Endothelial cell (in vitro differentiated cells): ENCODE measurements at regions not wholly inside any gene's neighbourhood (a gene's known extent, or its start where the extent isn't known, plus 50 kb on each side); places are given as distances from the start of the nearest gene placed in this dataset.

ENCODE experiments used
- DNase-seq: peaks from one replicate; pipeline ENCODE4 v3.0.0; 2021; ENCODE audit warnings: low spot score
- H3K27ac Mint-ChIP-seq: one replicate; pipeline ENCODE4 v1.8.0; 2021; ENCODE audit warnings: mixed read lengths, inconsistent platforms; ENCODE audit not compliant: unreplicated experiment
- H3K27me3 Mint-ChIP-seq: one replicate; pipeline ENCODE4 v1.8.0; 2021; ENCODE audit warnings: mild to moderate bottlenecking, moderate library complexity, mixed read lengths, inconsistent platforms; ENCODE audit not compliant: unreplicated experiment
- H3K36me3 Mint-ChIP-seq: one replicate; pipeline ENCODE4 v1.8.0; 2021; ENCODE audit warnings: mild to moderate bottlenecking, low read depth, mixed read lengths, inconsistent platforms; ENCODE audit not compliant: unreplicated experiment
- H3K4me1 Mint-ChIP-seq: one replicate; pipeline ENCODE4 v1.8.0; 2021; ENCODE audit warnings: mild to moderate bottlenecking, mixed read lengths, inconsistent platforms; ENCODE audit not compliant: unreplicated experiment
- H3K4me3 Mint-ChIP-seq: one replicate; pipeline ENCODE4 v1.8.0; 2021; ENCODE audit warnings: mild to moderate bottlenecking, mixed read lengths, inconsistent platforms; ENCODE audit not compliant: unreplicated experiment
- H3K9me3 Mint-ChIP-seq: one replicate; pipeline ENCODE4 v1.8.0; 2021; ENCODE audit warnings: mixed read lengths, inconsistent platforms; ENCODE audit not compliant: unreplicated experiment
- TF ChIP-seq, protein P1 (sequence below): fragments of 200-600 bp; sonication (generic); IDR thresholded peaks from one replicate; pipeline ENCODE4 v1.5.0; 2021; ENCODE audit warnings: antibody characterized with exemption; ENCODE audit not compliant: unreplicated experiment

DNA sequence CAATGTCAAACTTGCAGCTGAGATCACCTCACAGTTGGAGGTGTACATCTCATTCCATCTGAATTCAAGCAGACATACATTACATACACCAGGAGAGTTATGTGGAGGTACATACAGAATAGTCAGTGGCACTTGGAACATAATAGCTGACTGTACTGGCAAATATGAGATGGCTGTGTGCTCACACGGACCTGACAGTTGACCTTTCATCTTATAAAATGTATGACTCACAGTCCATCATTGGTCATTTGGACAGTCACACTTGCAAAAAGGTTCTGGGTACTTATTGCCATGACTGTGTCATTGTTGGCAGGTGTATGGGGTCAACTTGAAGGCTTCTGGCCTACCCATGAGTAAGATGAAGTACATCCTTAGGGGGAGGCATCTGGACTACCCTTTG, 88.6 kb upstream of the WDR1 start:
- no peak for DNase-seq
- H3K4me1 Mint-ChIP-seq = no peaks in the 10 kb centered on the region
- no peaks in the 10 kb centered on the region for H3K9me3 Mint-ChIP-seq
- TF ChIP-seq, protein P1, sequence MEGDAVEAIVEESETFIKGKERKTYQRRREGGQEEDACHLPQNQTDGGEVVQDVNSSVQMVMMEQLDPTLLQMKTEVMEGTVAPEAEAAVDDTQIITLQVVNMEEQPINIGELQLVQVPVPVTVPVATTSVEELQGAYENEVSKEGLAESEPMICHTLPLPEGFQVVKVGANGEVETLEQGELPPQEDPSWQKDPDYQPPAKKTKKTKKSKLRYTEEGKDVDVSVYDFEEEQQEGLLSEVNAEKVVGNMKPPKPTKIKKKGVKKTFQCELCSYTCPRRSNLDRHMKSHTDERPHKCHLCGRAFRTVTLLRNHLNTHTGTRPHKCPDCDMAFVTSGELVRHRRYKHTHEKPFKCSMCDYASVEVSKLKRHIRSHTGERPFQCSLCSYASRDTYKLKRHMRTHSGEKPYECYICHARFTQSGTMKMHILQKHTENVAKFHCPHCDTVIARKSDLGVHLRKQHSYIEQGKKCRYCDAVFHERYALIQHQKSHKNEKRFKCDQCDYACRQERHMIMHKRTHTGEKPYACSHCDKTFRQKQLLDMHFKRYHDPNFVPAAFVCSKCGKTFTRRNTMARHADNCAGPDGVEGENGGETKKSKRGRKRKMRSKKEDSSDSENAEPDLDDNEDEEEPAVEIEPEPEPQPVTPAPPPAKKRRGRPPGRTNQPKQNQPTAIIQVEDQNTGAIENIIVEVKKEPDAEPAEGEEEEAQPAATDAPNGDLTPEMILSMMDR = no peak
- H3K27me3 Mint-ChIP-seq = peaks cover 4% of the 10 kb centered on the region
- H3K4me3 Mint-ChIP-seq = no peak overlapping the region
- H3K36me3 Mint-ChIP-seq = no peaks in the 10 kb centered on the region
- H3K27ac Mint-ChIP-seq = no peak overlapping the region

DNA sequence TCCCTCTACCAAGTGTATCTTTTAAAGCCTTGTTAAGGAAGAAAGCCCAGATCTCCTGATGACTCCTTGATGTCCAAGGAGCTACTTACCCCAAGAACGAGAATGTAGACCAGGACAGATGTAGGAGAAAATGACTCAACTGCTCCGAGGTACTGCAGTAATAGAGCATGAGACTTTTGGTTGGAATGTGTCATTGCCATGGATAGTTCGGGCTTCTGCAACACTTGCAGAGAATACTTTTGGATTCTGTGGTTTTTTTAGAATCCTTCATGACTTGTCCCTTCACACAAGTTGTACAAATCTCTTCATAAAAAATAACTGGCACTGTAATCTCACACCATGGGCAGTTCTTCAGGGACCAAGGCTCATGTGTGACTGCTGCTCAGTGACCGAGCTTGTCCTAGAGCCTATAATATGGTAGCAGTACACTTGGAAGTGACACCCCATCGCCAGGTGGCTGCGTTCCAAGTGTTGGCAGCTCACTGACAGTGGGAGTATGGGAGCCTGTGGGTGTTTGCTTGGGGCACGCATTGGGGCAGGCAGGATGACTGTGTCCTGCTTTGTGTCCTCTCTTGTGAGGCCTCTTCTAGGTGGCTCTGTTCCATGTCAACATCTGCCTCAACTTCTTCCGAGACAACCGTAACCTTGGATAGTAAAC, 87.9 kb upstream of the WDR1 start:
- peaks cover 4% of the 10 kb centered on the region for H3K27me3 Mint-ChIP-seq
- H3K36me3 Mint-ChIP-seq = no peaks in the 10 kb centered on the region
- H3K4me1 Mint-ChIP-seq = no peaks in the 10 kb centered on the region
- TF ChIP-seq, protein P1 = no peak
- no peaks in the 10 kb centered on the region for H3K9me3 Mint-ChIP-seq
- H3K4me3 Mint-ChIP-seq = no peak overlapping the region
- H3K27ac Mint-ChIP-seq = no peak overlapping the region
- DNase-seq = no peak

DNA sequence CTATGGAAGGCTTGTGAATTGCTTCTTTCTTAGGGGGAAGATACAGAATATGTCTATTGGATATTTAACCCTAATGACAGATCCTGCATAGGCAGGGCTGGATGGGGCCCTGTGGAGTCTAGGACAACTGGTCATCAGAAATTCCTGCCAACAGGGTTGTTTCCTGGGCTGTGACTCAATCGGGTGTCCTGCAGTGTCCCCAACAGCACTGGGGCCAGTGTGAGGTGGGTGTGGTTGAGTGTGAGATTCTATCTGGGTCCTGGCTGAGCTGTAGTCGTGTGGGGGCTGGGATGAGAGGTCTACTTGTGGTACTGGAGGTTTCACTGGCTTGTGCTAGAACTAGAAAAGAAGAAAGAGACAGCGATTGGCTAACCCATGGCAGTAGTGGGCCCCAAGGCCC, 87.3 kb upstream of the WDR1 start:
- Mint-ChIP-seq H3K4me3 (no peak overlapping the region), H3K4me1 (no peaks in the 10 kb centered on the region), H3K27me3 (peaks cover 3% of the 10 kb centered on the region), H3K36me3 (no peaks in the 10 kb centered on the region), H3K27ac (no peak overlapping the region), H3K9me3 (no peaks in the 10 kb centered on the region)
- no peak for DNase-seq
- TF ChIP-seq, protein P1 = no peak

DNA sequence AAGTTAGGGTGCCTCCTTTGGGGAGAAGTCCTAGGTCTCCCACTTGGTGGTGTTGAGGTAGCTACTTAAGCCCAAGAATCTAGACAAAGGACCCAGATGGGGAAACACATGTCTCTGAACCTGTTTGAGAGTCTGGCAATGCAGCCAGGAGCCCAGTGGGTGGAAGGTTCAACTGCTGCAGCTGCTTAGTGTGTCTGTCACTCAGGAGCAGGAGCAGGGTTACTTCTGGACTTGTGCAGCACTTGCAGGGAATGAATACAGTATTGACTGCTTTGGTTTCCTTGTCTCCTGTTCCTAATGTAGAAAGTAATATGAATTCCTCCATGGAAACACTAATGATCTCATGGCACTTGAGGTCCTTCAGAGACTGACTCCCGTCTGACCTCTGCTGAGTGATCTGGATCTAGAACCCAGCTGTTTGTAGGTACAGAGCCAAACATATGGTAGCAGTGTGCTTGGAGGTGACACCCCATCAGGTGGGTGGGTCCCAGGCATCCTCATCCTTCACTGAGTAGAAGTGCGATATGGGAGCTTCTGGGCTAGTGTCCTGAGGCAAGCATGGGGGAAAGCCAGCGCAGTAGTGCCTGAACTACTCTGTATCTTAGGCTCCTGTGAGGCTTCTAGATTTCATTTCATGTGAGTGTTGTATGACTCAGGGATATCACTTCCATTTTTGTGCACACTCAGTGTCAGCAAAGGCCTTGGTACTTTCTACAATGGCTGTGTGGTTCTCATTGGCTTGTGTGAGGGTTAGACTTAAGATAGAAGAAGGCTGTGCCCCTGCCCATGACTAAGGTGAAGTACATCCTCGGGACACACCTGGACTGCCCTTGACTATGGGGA, 85.0 kb upstream of the WDR1 start:
- peaks cover 3% of the 10 kb centered on the region for H3K27me3 Mint-ChIP-seq
- no peaks in the 10 kb centered on the region for H3K36me3 Mint-ChIP-seq
- H3K4me1 Mint-ChIP-seq = no peaks in the 10 kb centered on the region
- no peaks in the 10 kb centered on the region for H3K9me3 Mint-ChIP-seq
- TF ChIP-seq, protein P1 = no peak
- H3K4me3 Mint-ChIP-seq = no peak overlapping the region
- no peak overlapping the region for H3K27ac Mint-ChIP-seq
- no peak for DNase-seq

DNA sequence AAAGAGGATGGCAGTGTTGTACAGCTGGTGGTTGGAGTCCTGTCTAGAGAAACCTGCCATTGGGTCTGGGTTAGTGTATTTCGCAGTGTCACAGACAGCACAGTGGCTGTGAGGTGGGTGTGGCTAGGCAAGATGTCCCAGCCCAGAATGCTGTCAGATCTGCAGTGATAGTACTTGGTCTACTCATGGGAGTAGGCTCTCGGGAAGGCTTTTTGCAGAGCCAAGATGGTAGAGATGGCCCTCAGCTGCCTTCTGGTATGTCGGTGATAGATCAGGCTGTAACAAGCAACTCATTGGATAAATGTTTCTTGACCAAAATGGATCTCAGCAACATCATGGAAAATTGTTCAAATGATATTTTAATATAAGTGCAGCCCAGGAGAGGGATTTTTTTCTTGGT, 84.3 kb upstream of the WDR1 start:
- DNase-seq = no peak
- Mint-ChIP-seq H3K4me3 (no peak overlapping the region), H3K9me3 (no peaks in the 10 kb centered on the region), H3K27me3 (peaks cover 3% of the 10 kb centered on the region), H3K4me1 (no peaks in the 10 kb centered on the region), H3K27ac (no peak overlapping the region), H3K36me3 (no peaks in the 10 kb centered on the region)
- TF ChIP-seq, protein P1 = no peak
